ENCODE measurements at regions not wholly inside any gene's neighbourhood (a gene's known extent, or its start where the extent isn't known, plus 50 kb on each side); places are given as distances from the start of the nearest gene placed in this dataset.

GRCh38 chr12:107900588-107900987, 126.1 kb downstream of the ASCL4 start:
- Histone ChIP-seq H3K4me1 (ENCODE audit: control insufficient read depth in 1 of 2, insufficient read depth in 2 of 2, low read length in 2 of 2) (peaks cover 0 to 6% of the 10 kb centered on the region in 2 experiments), H3K14ac (ENCODE audit: low read length) (no peak overlapping the region), H4K91ac (ENCODE audit: low read depth, low read length) (no peak overlapping the region), H3K4me2 (ENCODE audit: low read length) (no peak overlapping the region), H3K4ac (ENCODE audit: low read depth, low read length) (no peak overlapping the region), H3K4me3 (ENCODE audit: low read depth, low read length) (no peak overlapping the region), H3K9me3 (ENCODE audit: insufficient read depth, low read depth, low read length) (no peaks in the 10 kb centered on the region), H3K9ac (ENCODE audit: low read length) (no peak overlapping the region), H3K27me3 (ENCODE audit: insufficient read depth, low read length) (peaks cover 7% of the 10 kb centered on the region), H2BK120ac (ENCODE audit: insufficient read depth, low read length, poor library complexity) (no peak overlapping the region), H3K79me2 (ENCODE audit: control insufficient read depth, insufficient read depth, low read length, poor library complexity) (no peaks in the 10 kb centered on the region), H2AK5ac (ENCODE audit: low read length) (no peak overlapping the region), H3K36me3 (ENCODE audit: control insufficient read depth in 1 of 2, insufficient read depth in 2 of 2, low read length in 2 of 2) (no peaks in the 10 kb centered on the region), H3K79me1 (ENCODE audit: low read length) (no peaks in the 10 kb centered on the region), H3K23ac (ENCODE audit: low read length) (no peak overlapping the region), H4K8ac (ENCODE audit: low read depth, low read length) (no peak overlapping the region), H4K12ac (ENCODE audit: low read depth, low read length) (no peak overlapping the region), H3K18ac (ENCODE audit: low read length) (no peak overlapping the region), H2BK12ac (ENCODE audit: low read length) (no peak overlapping the region), H3K27ac (ENCODE audit: low read depth, low read length) (no peak overlapping the region), H2BK5ac (ENCODE audit: low read depth, low read length, poor library complexity) (no peak overlapping the region), H2AFZ (ENCODE audit: insufficient read depth, low read length, poor library complexity) (no peak overlapping the region)
- WGBS (ENCODE audit: extremely low coverage, insufficient coverage, insufficient read length), result no CpG with 5 or more reads among the region's 2 CpGs
- DNase-seq, result no peak

GRCh38 chr12:107903341-107904061, 129.0 kb downstream of the ASCL4 start:
- Histone ChIP-seq H3K4ac (ENCODE audit: low read depth, low read length) (no peak overlapping the region), H3K9ac (ENCODE audit: low read length) (no peak overlapping the region), H2AFZ (ENCODE audit: insufficient read depth, low read length, poor library complexity) (peak overlapping the region; percentile 75), H3K9me3 (ENCODE audit: insufficient read depth, low read depth, low read length) (no peaks in the 10 kb centered on the region), H3K36me3 (ENCODE audit: control insufficient read depth in 1 of 2, insufficient read depth in 2 of 2, low read length in 2 of 2) (no peaks in the 10 kb centered on the region), H3K4me3 (ENCODE audit: low read depth, low read length) (no peak overlapping the region), H4K12ac (ENCODE audit: low read depth, low read length) (no peak overlapping the region), H3K14ac (ENCODE audit: low read length) (no peak overlapping the region), H2BK5ac (ENCODE audit: low read depth, low read length, poor library complexity) (no peak overlapping the region), H3K79me1 (ENCODE audit: low read length) (no peaks in the 10 kb centered on the region), H3K27ac (ENCODE audit: low read depth, low read length) (no peak overlapping the region), H4K8ac (ENCODE audit: low read depth, low read length) (no peak overlapping the region), H3K4me1 (ENCODE audit: control insufficient read depth in 1 of 2, insufficient read depth in 2 of 2, low read length in 2 of 2) (peaks cover 0 to 6% of the 10 kb centered on the region in 2 experiments), H4K91ac (ENCODE audit: low read depth, low read length) (no peak overlapping the region), H3K4me2 (ENCODE audit: low read length) (peak overlapping the region; percentile 64), H3K18ac (ENCODE audit: low read length) (no peak overlapping the region), H2BK120ac (ENCODE audit: insufficient read depth, low read length, poor library complexity) (no peak overlapping the region), H3K79me2 (ENCODE audit: control insufficient read depth, insufficient read depth, low read length, poor library complexity) (no peaks in the 10 kb centered on the region), H2BK12ac (ENCODE audit: low read length) (no peak overlapping the region), H3K23ac (ENCODE audit: low read length) (no peak overlapping the region), H2AK5ac (ENCODE audit: low read length) (no peak overlapping the region), H3K27me3 (ENCODE audit: insufficient read depth, low read length) (peaks cover 7% of the 10 kb centered on the region)
- WGBS (ENCODE audit: extremely low coverage, insufficient coverage, insufficient read length), result no CpG with 5 or more reads among the region's 46 CpGs
- DNase-seq, result peak in 1 of 2 donors; percentile 10

- WGBS (ENCODE audit: extremely low coverage, insufficient coverage, insufficient read length), result no CpG with 5 or more reads among the region's 4 CpGs
- no peak overlapping the region for H3K14ac ChIP-seq (ENCODE audit: low read length)
These were observed 132.2 kb downstream of the ASCL4 start for GRCh38 chr12:107906707-107907106.

GRCh38 chr12:107912421-107913004, 138.0 kb downstream of the ASCL4 start:
- no CpG with 5 or more reads among the region's 22 CpGs for WGBS (ENCODE audit: extremely low coverage, insufficient coverage, insufficient read length)
- H3K4me2 ChIP-seq (ENCODE audit: low read length), result peak overlapping the region; percentile 39

More at GRCh38 chr12:107906707-107907106, 132.2 kb downstream of the ASCL4 start:
- Histone ChIP-seq H3K18ac (ENCODE audit: low read length) (no peak overlapping the region), H3K27ac (ENCODE audit: low read depth, low read length) (no peak overlapping the region), H4K91ac (ENCODE audit: low read depth, low read length) (no peak overlapping the region), H3K79me2 (ENCODE audit: control insufficient read depth, insufficient read depth, low read length, poor library complexity) (no peaks in the 10 kb centered on the region), H3K4me3 (ENCODE audit: low read depth, low read length) (no peak overlapping the region), H3K4ac (ENCODE audit: low read depth, low read length) (no peak overlapping the region), H2BK12ac (ENCODE audit: low read length) (no peak overlapping the region), H3K36me3 (ENCODE audit: control insufficient read depth in 1 of 2, insufficient read depth in 2 of 2, low read length in 2 of 2) (no peaks in the 10 kb centered on the region), H2AFZ (ENCODE audit: insufficient read depth, low read length, poor library complexity) (no peak overlapping the region), H3K9ac (ENCODE audit: low read length) (no peak overlapping the region), H3K4me2 (ENCODE audit: low read length) (no peak overlapping the region), H2BK5ac (ENCODE audit: low read depth, low read length, poor library complexity) (no peak overlapping the region), H4K12ac (ENCODE audit: low read depth, low read length) (no peak overlapping the region), H3K23ac (ENCODE audit: low read length) (no peak overlapping the region), H2BK120ac (ENCODE audit: insufficient read depth, low read length, poor library complexity) (no peak overlapping the region), H3K79me1 (ENCODE audit: low read length) (no peaks in the 10 kb centered on the region), H3K4me1 (ENCODE audit: control insufficient read depth in 1 of 2, insufficient read depth in 2 of 2, low read length in 2 of 2) (peaks cover 0 to 6% of the 10 kb centered on the region in 2 experiments), H3K27me3 (ENCODE audit: insufficient read depth, low read length) (peaks cover 7% of the 10 kb centered on the region), H3K9me3 (ENCODE audit: insufficient read depth, low read depth, low read length) (no peaks in the 10 kb centered on the region), H4K8ac (ENCODE audit: low read depth, low read length) (no peak overlapping the region), H2AK5ac (ENCODE audit: low read length) (no peak overlapping the region)
- DNase-seq, result no peak

More at GRCh38 chr12:107912421-107913004, 138.0 kb downstream of the ASCL4 start:
- Histone ChIP-seq H3K79me1 (ENCODE audit: low read length) (no peaks in the 10 kb centered on the region), H2BK12ac (ENCODE audit: low read length) (no peak overlapping the region), H3K36me3 (ENCODE audit: control insufficient read depth in 1 of 2, insufficient read depth in 2 of 2, low read length in 2 of 2) (no peaks in the 10 kb centered on the region), H3K9me3 (ENCODE audit: insufficient read depth, low read depth, low read length) (no peaks in the 10 kb centered on the region), H4K8ac (ENCODE audit: low read depth, low read length) (no peak overlapping the region), H3K23ac (ENCODE audit: low read length) (no peak overlapping the region), H2BK5ac (ENCODE audit: low read depth, low read length, poor library complexity) (no peak overlapping the region), H3K27ac (ENCODE audit: low read depth, low read length) (no peak overlapping the region), H3K4ac (ENCODE audit: low read depth, low read length) (no peak overlapping the region), H3K9ac (ENCODE audit: low read length) (no peak overlapping the region), H3K14ac (ENCODE audit: low read length) (no peak overlapping the region), H3K4me3 (ENCODE audit: low read depth, low read length) (peak overlapping the region; percentile 43), H3K79me2 (ENCODE audit: control insufficient read depth, insufficient read depth, low read length, poor library complexity) (no peaks in the 10 kb centered on the region), H4K12ac (ENCODE audit: low read depth, low read length) (no peak overlapping the region), H3K18ac (ENCODE audit: low read length) (no peak overlapping the region), H2AK5ac (ENCODE audit: low read length) (no peak overlapping the region), H3K4me1 (ENCODE audit: control insufficient read depth in 1 of 2, insufficient read depth in 2 of 2, low read length in 2 of 2) (peaks cover 3 to 4% of the 10 kb centered on the region in 2 experiments), H2AFZ (ENCODE audit: insufficient read depth, low read length, poor library complexity) (peak overlapping the region; percentile 19), H3K27me3 (ENCODE audit: insufficient read depth, low read length) (no peaks in the 10 kb centered on the region), H2BK120ac (ENCODE audit: insufficient read depth, low read length, poor library complexity) (no peak overlapping the region), H4K91ac (ENCODE audit: low read depth, low read length) (no peak overlapping the region)
- DNase-seq, result peak in 1 of 2 donors; percentile 13

Data from trophoblast cell (in vitro differentiated cells and primary cell).